ENCODE measurements at regions not wholly inside any gene's neighbourhood (a gene's known extent, or its start where the extent isn't known, plus 50 kb on each side); places are given as distances from the start of the nearest gene placed in this dataset.
"Not testable (repeated sequence)": the region's sequence is repeated elsewhere in the genome, so short reads cannot be mapped to it uniquely, and the experiment has no call there.

DNA sequence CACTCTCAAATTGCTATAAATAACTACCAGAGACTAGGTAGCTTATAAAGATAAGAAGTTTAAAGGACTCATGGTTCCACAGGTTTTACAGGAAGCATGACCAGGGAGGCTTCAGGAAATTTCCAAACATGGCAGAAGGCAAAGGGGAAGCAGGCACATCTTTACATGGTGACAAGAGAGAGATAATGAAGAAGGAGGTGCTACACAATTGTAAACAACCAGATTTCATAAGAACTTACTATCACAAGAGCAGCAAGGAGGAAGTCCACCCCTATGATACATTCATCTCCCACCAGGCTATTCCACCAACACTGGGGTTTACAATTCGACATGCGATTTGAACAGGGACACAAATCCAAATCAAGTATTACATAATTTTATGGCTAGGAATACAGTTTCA, 257.7 kb downstream of the BTG1 start:
- no peak for DNase-seq (ENCODE audit: low read depth in 2 of 2)

DNA sequence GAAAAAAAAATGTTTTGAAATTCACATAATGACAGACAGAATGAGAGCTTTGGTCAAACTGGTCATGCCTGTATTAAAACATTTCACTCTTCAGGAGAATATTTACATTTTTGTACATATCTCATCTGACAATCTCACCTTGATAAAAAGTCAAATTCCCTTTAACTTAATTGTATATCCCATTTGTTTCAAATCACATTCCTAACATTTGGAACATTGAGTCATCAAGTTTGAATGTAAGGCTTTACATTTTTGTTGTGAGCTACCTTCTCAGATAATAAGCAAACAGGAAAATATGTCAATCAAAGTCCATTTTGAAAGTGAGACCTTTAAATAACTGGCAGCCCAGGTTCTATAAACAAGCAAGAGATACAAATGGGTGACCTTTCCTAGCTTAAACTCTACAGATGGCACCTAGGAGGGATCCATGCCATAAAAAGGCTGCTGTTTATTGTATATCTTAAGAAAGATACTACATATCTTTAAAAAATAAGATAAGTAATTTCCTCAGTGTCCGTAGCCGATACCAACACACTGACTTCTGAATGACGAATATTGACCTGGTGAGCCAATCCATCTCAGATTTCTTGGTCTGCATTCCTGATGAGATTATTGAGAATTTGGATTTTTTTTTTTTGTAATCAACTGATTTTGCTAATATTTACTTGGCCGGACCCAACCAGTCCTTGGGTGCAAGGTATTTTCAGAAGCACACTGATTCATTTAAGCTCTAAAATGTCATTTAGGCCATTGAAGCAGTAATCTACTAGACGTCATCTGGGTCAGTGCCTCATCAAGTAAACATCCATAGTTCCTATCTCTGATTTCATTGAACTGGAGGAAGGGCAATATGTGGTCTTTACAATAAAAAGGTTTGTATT, 259.6 kb downstream of the BTG1 start:
- no peak for DNase-seq (ENCODE audit: low read depth in 2 of 2)

DNA sequence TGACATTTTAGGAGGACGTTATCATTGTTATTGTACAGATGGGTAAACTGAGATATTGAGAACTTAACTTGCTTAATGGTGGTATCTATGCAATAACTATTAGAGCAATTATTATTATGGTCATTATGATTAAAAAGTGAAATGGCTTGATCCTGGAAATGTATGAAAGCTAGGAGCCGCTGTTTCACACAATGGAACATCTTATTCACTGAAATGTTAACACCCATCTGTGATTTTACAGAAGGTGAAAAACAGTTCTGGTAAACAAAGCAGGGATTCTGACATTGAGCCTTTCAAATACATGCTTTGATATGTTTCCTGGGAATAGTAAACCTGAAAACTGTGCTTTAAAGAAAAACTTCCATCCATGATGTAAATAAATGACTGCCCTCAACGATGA, 261.4 kb downstream of the BTG1 start:
- DNase-seq (ENCODE audit: low read depth in 2 of 2): no peak

DNA sequence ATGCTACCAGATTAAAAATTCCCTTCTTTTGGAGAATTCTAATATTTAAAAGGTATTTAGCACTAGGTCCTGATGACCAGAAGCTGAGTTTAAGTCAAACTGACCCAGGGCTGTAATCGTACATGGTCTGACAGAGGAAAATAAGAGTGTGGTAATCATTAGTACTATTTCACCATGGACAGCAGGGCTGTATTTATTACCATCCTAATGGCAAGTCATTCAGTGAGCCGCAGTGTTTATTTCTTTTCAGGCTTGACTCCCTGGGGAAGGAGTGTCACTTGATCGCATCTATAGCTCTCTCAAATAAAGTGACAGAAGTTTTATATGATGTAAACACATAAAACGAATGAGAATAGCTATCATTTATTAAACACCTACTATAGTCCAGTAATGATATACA, 261.8 kb downstream of the BTG1 start:
- no peak for DNase-seq (ENCODE audit: low read depth in 2 of 2)

DNA sequence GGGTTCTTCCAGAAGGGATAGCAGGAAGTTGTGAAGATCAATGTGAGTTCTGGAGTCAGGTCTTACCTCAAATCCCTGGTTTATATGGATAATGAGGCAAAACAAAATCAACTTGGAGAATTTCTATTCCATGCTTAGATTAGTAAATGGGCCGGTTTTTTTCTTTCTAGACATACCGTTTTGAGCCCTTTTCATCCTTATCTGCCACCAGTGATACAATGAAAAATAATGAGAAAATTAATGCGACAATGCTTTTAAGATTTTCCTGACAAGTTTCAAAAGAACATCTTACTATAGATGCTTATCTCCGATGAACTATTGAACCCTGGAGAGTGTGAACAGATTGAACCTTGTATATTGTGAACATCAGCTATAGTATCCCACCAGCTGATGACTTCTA, 262.7 kb downstream of the BTG1 start:
- DNase-seq (ENCODE audit: low read depth in 2 of 2): no peak

DNA sequence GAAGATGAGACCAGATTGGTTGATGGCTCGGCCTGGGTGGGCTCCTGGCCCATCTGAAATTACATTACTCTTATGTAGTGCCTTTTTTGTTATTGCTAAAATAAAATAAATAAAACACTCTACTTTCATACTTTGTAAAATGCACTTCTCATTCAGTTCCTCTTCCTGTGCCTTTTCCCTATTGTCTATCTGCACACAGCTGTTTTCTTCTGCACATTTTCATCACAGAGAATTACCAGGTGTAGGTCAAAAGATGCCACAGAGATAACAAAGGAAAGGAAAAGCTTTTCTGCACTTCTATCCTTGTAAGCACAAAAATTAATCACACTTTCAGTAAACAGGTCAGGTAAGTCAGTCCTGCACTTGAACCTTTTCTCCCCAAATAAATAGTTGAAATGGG, 265.1 kb downstream of the BTG1 start:
- no peak for DNase-seq (ENCODE audit: low read depth in 2 of 2)

DNA sequence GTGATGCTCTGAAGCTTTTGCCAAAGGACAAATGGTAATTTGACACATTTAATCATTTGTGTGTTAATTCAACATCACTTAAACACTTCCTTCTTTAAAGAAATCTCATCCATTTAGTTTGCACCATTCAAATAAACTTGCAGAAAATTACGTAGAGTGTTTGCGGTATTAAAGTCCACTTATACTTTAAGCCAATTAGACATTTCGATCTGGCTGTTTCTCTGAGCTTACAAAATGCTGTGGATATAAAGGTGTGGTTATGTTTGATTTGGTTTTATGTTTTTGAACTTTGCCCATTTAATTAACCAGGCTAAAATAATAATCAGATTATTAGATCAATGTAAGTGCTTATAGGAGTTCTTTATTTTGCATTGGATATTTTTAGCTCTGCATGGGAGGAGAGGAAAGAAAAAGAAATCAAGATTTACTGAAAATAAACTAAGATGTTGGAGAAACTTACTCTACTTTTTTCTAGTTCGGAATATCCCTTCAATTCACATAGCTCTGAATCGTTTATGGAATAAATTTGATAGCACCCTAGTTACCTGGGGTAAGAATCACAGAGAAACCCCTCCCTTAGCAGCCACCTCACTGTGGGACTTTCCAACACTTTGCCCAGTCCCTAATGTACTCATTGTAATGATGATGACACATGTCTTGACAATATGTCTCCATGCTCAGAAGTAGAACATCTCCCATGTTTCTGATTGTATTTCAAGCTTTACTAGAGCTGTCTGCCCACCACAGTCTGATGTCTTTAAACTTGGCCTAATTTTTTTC, 268.0 kb downstream of the BTG1 start:
- DNase-seq (ENCODE audit: low read depth in 2 of 2): peak in 1 of 2 donors; percentile 34

DNA sequence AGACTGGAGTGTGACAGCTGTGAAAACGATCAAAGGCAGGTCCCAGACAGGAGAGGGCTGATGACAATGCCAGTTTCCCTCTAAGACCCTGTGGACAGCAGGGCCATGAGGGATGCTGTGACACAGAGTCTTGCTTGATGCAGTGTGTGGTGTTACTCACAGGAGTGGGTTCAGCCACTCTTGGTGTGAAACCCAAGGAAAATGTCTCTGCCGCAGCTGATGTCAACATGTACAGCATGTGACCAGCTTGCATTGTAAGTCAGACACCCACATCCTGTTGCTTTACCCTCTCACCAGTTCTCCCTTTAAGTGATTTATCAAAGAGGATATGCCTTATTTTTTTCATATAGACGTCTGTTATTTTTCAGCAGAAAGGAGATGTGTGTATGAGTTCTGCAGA, 268.6 kb downstream of the BTG1 start:
- DNase-seq (ENCODE audit: low read depth in 2 of 2): peak; percentile 34 to 73

DNA sequence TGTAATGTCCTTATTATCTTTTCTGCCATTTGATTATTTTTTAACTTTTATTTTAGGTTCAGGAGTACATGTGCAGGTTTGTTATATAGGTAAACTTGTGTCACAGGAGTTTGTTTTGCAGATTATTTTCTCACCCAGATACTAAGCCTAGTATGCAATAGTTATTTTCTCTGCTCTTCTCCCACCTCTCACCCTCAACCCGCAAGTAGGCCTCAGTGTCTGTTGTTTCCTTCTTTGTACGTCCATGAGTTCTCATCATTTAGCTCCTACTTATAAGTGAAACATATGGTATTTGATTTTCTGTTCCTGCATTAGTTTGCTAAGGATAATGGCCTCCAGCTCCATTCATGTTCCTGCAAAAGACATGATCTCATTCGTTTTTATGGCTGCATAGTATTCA, 270.0 kb downstream of the BTG1 start:
- DNase-seq (ENCODE audit: low read depth in 2 of 2): not testable (repeated sequence)

DNA sequence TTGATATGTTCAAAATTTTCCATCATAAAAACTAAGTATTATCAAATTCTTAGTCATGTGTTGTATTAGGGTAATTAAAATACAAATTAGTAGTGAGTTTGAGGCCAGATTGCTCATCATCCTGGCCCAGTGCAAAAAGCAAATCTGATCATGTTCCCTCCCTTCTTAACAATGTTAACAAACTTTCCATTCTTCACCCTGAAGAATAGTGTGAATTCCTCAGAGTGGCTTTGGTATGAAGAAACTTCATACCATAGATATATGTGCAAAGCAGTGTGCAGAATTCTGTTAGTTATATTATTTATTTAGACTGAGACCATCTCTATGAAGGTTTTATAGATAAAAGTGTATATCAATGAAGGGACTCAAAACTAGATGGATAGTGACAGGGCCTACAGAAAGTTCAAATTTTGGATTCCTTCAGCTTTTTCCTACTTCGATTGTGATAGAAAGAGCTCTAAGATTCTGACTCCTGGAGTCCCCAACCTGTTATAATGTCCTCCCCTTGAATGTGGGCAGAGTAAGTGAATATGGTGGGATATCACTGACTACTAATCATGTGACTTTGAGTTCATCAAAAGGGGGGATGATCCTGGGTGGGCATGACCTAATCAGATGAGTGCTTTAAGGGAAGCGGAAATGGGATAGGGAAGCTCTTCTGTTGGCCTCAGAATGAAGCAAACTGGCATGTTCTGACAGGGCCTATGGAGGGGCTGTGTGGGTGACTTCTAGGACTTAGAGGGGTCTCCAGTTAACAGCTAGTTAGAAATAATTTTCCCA, 271.4 kb downstream of the BTG1 start:
- no peak for DNase-seq (ENCODE audit: low read depth in 2 of 2)

DNA sequence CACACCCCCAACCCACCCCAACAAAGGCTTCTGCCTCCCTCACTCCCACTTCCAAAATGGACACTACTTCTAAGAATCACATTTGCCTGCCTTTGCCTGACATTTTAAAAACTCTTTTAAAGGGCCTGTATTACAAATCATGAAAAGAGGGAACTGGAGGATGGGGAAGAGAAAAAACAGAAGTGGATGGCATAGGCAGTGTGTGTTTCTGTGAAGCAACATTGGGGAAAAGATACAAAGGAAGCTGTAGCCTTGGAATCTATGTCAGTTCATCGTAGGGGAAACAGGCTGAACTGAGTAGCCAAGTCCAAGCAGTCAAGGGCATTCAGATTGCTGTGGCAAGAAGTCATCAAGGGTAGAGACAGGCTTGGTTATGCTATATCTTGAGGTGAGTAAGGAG, 273.9 kb downstream of the BTG1 start:
- no peak for DNase-seq (ENCODE audit: low read depth in 2 of 2)

DNA sequence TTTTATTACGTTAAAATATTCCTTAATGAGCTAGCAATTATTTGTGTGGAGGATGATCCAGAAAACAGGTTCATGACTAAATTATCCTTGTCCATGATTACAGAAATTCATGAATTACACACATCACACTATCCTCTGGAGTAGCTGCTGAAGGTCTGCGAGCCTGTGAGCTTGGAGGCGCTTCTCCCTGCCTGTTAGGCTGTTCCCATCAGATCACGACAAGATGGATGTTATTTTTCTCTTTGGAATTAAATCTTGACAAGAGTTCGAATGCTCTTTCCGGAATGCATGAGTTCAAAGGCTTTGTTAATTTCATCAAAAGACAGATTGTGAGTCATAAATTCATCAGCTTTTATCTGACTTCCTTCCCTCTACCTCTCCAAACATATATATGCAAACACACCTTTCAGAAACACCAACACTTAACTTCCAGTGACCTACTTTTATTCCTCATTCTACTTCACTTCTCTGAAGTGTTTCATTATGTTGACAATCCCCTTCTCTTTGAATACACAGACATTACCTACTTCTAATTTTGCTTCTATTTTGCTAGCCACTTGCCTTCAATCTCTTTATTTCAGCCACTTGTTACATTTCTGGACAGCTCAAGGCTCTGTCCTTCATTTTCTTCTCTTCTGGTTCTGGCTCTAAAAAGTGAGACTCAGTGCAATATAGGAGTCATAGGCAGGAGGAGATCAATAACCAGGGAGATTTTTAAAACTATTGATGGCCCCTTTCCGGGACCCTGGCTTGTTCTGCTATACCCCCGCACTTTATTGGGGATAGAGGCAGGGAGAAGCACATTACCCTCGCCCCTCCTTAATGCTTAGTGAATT, 274.6 kb downstream of the BTG1 start:
- DNase-seq (ENCODE audit: low read depth in 2 of 2): no peak

DNA sequence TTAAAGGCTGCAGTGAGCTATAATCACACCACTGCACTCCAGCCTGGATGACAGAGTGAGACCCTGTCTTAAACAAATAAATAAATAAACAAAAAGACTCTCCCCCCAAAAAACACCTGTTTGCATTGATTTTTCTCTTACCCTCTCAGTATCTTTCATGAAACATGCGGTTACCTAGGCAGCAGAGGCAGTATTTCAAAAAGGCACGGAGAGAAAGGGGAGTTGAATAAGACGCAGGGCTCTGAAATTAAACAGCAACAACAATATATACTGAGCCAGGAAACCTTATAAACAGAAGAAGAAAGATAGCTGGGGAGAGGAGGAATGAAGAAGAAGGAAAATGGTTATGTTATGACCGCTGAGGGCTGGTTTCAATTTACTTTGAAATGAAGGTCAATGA, 277.6 kb downstream of the BTG1 start:
- no peak for DNase-seq (ENCODE audit: low read depth in 2 of 2)

DNA sequence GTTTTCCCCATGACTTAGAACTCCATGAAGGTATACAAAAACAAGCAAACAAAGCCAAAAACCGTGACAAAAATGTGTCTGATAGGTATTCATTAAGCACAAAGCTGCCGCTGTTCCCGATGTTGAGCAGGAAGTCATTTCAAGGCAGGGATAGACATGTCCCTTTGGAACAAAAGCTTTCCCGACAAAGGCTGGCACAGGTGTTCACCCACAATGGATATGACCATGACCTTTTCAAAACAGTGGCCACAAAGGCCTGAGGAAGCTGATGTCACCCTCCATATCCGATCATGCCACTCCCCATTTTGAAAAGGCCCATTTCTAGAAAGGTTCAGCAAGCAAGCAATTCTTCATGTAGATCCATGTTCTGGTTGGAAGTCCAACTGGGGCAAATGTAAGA, 279.1 kb downstream of the BTG1 start:
- no peak for DNase-seq (ENCODE audit: low read depth in 2 of 2)

DNA sequence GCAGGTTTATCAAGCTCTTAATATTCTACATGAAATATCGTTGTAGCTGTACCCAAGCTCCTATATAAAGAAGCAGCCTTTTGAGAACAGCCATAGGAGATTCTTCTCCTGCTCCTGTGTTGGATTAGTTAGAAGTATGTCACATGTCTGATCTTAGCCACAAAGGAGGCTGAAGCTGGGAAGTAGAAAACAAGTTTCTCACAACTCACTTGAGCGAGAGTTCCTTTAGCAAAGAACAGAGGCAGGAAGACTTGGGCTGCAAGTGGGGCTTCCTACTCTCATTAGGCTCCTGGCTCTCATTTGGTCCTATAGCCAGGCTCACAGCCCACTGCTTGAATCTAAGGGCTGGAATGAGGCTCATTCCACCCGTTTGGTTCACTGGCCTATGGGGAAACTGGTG, 281.9 kb downstream of the BTG1 start:
- DNase-seq (ENCODE audit: low read depth in 2 of 2): no peak

DNA sequence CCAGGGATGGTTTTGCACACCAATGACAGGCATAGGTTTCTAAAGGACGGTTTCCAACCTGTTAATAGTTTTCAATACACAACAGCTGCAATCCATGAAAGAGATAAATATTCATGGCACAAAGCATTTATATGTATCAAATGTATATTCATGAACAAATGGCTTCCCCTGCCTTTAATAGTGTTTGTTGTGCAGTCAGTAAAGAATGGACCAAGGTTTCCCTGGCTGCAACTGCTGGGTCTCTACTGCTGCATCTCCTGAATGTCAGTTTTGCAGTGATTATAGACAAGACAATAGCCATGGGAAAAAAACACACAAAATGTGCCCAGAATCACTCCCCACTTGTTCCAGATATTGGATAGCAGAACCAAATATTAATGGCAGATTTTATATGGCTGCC, 284.1 kb downstream of the BTG1 start:
- no peak for DNase-seq (ENCODE audit: low read depth in 2 of 2)

DNA sequence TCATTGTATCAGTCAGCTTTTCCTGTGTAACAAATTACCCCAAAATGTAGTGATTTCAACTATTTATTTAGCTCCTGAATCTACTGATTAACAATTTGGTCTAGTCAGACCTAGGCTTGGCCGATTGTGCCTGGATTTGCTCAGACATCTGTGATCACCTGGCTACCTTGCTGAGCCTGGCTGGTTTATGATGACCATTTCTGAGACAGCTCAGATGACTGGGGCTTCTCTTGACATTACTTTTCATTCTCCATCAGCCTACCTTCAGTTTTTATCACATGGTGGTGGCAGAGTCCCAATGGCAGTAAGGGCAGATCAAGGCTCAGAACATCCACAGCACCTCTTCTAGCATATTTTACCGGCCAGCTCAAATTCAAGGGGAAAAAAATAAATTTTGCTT, 286.3 kb downstream of the BTG1 start:
- DNase-seq (ENCODE audit: low read depth in 2 of 2): no peak

DNA sequence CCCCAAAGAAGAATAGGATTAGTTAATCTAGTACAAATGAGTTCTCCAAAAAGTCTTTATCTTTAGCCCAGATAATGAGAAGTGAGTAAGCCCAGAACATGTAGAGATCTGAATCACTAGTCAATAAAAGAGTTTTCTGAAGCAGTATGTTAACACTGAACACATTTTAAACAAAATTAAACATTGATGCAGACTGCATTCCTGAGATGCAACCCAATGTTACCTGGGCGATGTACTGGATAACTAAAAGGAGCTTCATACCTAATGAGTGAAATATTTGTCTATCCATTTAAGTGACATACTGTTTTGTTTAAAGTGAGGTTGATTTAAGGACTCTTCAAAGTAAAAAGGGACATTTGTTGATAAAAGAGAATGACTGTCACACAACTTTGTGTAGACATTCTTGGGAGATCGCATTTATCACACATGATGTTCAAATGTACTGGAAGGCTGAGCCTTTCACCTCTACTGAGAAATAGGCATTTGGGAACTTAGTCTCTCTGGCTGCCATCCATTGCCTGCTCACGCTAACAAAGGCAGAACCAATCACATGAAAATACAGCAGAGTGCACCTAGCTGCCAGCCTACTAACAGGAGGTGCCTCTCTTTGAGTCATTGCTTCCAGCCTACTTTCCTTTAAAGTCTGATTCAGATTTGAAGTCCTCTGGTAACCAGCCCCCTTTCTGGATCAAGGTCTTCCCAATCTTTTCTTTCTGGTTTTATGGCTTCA, 287.7 kb downstream of the BTG1 start:
- DNase-seq (ENCODE audit: low read depth in 2 of 2): no peak

DNA sequence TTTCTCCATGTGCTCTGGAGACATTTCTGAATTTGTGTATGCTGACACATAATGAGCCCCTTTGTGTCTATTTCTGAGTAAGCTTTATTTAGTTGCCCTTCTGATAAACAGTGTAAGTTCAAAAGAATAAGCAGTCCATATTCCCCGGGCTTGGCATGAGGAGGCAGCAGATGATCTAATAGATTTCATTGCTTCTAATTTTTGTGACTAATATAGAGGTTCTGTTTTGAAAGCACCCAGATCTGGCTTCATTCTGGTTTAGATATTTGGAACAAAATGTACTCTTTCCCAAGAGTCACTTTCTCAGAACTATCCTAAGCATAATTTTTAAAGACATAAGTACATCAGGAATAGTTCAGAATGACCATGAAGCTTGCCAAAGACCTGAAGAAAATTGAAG, 290.9 kb downstream of the BTG1 start:
- no peak for DNase-seq (ENCODE audit: low read depth in 2 of 2)

DNA sequence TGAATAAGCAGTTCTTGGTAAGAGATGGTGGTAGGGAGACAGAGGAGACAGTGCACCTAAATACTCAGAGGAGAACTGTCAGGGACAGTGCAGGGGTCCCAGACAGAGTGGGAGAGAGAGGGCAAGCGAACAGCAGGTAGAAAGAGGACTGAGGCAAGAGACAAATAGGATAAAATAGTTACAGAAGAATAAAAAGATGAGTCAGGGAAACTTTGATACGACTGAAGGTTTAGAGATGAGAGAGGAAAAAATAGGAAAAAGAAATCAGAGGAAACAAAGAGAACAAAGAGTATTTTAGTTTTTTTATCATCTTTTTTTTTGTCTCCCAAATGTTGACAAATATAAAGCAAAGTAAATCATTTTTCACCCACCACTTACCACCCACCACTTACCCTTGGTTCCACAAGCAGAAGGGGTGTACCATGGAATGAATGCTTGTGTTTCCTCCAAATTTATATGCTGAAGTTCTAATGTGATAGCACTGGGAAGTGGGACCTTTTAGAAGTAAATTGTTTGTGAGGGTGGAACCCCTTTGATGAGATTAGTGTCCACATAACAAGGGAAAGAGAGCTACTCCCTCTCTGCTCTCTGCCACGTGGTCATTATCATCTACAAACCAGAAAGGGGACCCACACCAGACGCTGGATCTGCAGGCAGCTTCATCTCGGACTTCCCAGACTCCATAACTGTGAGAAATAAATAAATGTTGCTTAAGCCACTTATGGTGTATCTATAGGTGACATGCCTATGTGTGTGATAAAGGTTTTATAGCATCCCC, 292.1 kb downstream of the BTG1 start:
- no peak for DNase-seq (ENCODE audit: low read depth in 2 of 2)

Data from stimulated activated CD4-positive, alpha-beta T cell treated with anti-CD3 and anti-CD28 coated beads, Interleukin-1b, Interleukin-23, amount 100 ng/mL, for 4 hours (primary cell).